GM12878 (cell line): ENCODE measurements at regions not wholly inside any gene's neighbourhood (a gene's known extent, or its start where the extent isn't known, plus 50 kb on each side); places are given as distances from the start of the nearest gene placed in this dataset.

Source experiments
- CEBPB ChIP-seq, 2 experiments: fragments of 150-350 bp in 1 of 2; IDR thresholded peaks; 2 replicates each; pipeline ENCODE4 v1.6.1; 2012 to 2014; ENCODE audit warnings: low read depth in 2 of 2, low read length in 2 of 2, borderline replicate concordance in 1 of 2, inconsistent platforms in 1 of 2
- FOS ChIP-seq: IDR thresholded peaks from 3 replicates; pipeline ENCODE4 v1.6.1; 2011; ENCODE audit warnings: borderline replicate concordance; ENCODE audit not compliant: insufficient read length; ENCODE audit errors: extremely low read depth
- FOXM1 ChIP-seq: IDR thresholded peaks from 2 replicates; pipeline ENCODE4 v1.6.1; 2012; ENCODE audit warnings: low read depth, mild to moderate bottlenecking, inconsistent platforms, low read length, moderate library complexity
- JUND ChIP-seq: IDR thresholded peaks from 2 replicates; pipeline ENCODE4 v1.6.1; 2012; ENCODE audit warnings: low read depth, mild to moderate bottlenecking, low read length, improper control_type of control experiment, moderate library complexity
- MEF2A ChIP-seq: IDR thresholded peaks from 2 replicates; pipeline ENCODE4 v1.6.1; 2011; ENCODE audit warnings: low read depth, mild to moderate bottlenecking, low read length, moderate library complexity; ENCODE audit not compliant: insufficient read depth
- POLR2A ChIP-seq: IDR thresholded peaks from 2 replicates; pipeline ENCODE4 v1.6.1; 2011; ENCODE audit warnings: low read depth, mild to moderate bottlenecking, low read length
- SIN3A ChIP-seq: IDR thresholded peaks from 2 replicates; pipeline ENCODE4 v1.6.1; 2012; ENCODE audit warnings: low read depth, low read length, improper control_type of control experiment
- SREBF2 ChIP-seq: IDR thresholded peaks from 2 replicates; pipeline ENCODE4 v1.6.1; 2012; ENCODE audit warnings: mild to moderate bottlenecking, low read length
- TF ChIP-seq, protein P1 (sequence below), 3 experiments: IDR thresholded peaks in 2 of 3; conservative IDR thresholded peaks in 1 of 3; 2 replicates each; pipeline ENCODE4 v1.5.1; 2011; ENCODE audit warnings: low read depth in 3 of 3, low read length in 3 of 3, mild to moderate bottlenecking in 3 of 3, control low read depth in 2 of 3, moderate library complexity in 2 of 3, inconsistent platforms in 1 of 3, mixed read lengths in 1 of 3; ENCODE audit not compliant: control insufficient read depth in 2 of 3, insufficient read depth in 1 of 3; ENCODE audit errors: extremely low read depth in 1 of 3
- TF ChIP-seq, protein P2 (sequence below): fragments of 150-350 bp; IDR thresholded peaks from 2 replicates; pipeline ENCODE4 v1.6.1; 2016; ENCODE audit warnings: low read depth, low read length
- TF ChIP-seq, protein P3 (sequence below): IDR thresholded peaks from 2 replicates; pipeline ENCODE4 v1.6.1; 2012; ENCODE audit warnings: low read depth, low read length, improper control_type of control experiment

DNA sequence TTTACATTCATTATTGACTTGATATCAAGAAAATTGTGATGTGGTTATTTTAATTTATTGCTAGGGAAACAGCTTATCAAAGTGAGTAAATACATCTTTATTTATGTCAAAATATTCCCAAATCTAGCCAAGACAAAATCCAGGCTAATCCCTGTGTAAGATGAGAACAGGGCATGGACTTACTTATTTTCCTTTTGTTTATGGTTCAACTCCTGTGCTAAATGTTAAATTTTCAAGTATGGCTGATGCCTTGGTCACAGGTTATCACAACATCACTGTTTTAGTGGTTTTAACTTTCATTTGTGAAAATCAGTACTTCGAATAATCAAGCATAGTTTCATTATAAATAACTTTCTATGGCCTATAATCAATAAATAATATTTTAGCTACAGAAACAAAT, 657.0 kb upstream of the SYT4 start:
- TF ChIP-seq SREBF2 (no peak), POLR2A (no peak), FOS (no peak), SIN3A (no peak), JUND (no peak), FOXM1 (no peak), MEF2A (no peak), CEBPB (IDR thresholded peaks at IDR 0.05; ENCODE audit: borderline replicate concordance in 1 of 2, low read depth in 2 of 2, low read length in 2 of 2) (no peak)
- TF ChIP-seq, protein P1, sequence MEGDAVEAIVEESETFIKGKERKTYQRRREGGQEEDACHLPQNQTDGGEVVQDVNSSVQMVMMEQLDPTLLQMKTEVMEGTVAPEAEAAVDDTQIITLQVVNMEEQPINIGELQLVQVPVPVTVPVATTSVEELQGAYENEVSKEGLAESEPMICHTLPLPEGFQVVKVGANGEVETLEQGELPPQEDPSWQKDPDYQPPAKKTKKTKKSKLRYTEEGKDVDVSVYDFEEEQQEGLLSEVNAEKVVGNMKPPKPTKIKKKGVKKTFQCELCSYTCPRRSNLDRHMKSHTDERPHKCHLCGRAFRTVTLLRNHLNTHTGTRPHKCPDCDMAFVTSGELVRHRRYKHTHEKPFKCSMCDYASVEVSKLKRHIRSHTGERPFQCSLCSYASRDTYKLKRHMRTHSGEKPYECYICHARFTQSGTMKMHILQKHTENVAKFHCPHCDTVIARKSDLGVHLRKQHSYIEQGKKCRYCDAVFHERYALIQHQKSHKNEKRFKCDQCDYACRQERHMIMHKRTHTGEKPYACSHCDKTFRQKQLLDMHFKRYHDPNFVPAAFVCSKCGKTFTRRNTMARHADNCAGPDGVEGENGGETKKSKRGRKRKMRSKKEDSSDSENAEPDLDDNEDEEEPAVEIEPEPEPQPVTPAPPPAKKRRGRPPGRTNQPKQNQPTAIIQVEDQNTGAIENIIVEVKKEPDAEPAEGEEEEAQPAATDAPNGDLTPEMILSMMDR (IDR thresholded peaks at IDR 0.05 in 2 of 3, conservative IDR thresholded peaks at IDR 0.05 in 1 of 3; ENCODE audit: control insufficient read depth in 2 of 3, extremely low read depth in 1 of 3, insufficient read depth in 1 of 3, low read depth in 3 of 3, low read length in 3 of 3), result no peak
- TF ChIP-seq, protein P2, sequence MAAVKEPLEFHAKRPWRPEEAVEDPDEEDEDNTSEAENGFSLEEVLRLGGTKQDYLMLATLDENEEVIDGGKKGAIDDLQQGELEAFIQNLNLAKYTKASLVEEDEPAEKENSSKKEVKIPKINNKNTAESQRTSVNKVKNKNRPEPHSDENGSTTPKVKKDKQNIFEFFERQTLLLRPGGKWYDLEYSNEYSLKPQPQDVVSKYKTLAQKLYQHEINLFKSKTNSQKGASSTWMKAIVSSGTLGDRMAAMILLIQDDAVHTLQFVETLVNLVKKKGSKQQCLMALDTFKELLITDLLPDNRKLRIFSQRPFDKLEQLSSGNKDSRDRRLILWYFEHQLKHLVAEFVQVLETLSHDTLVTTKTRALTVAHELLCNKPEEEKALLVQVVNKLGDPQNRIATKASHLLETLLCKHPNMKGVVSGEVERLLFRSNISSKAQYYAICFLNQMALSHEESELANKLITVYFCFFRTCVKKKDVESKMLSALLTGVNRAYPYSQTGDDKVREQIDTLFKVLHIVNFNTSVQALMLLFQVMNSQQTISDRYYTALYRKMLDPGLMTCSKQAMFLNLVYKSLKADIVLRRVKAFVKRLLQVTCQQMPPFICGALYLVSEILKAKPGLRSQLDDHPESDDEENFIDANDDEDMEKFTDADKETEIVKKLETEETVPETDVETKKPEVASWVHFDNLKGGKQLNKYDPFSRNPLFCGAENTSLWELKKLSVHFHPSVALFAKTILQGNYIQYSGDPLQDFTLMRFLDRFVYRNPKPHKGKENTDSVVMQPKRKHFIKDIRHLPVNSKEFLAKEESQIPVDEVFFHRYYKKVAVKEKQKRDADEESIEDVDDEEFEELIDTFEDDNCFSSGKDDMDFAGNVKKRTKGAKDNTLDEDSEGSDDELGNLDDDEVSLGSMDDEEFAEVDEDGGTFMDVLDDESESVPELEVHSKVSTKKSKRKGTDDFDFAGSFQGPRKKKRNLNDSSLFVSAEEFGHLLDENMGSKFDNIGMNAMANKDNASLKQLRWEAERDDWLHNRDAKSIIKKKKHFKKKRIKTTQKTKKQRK, result no peak
- TF ChIP-seq, protein P3, sequence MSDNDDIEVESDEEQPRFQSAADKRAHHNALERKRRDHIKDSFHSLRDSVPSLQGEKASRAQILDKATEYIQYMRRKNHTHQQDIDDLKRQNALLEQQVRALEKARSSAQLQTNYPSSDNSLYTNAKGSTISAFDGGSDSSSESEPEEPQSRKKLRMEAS, result no peak
